ENCODE measurements at regions not wholly inside any gene's neighbourhood (a gene's known extent, or its start where the extent isn't known, plus 50 kb on each side); places are given as distances from the start of the nearest gene placed in this dataset.
A peak's percentile ranks its signal among the peaks of the same experiment; 100 is the strongest.

DNA sequence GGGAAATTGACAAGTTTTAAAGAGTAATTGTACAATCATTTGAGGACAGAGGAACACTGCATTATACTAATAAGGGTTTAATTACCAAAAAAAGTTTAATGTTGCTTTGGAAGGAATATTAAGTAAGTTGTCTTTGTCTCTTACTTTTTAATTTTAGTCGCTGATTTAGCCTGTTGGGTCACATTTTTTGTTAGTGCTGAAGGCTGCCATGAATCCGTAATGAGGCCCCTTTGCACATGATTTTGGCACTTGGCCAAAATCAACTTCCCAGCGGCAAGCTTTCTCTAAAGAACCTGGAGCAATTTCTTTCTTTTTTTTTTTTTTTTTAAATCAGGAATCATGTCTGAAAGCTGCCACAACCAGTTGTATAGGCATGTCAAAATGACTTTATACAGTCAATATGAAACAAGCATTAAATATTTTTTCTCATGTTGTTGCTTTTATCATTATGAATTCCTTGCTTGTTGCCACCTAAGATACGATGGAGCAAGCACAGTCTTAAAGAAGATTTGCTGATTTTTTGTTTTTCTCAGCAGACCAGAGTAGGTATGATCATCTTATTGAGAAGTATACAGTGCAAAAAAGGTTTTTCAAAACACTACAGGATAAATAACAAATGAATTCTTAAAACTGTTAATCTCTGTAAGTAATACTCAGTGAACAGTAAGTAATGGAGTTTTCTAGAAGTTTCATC lies 690.4 kb downstream of the USP25 start:
- Histone ChIP-seq H3K9ac (ENCODE audit: low read length in 3 of 3) (peak overlapping the region; percentile 55 to 72 (median 68)), H3K36me3 (ENCODE audit: control insufficient read depth in 2 of 3, insufficient read depth in 3 of 3, low read length in 3 of 3) (no peaks in the 10 kb centered on the region), H3K4me1 (ENCODE audit: control insufficient read depth in 2 of 3, insufficient read depth in 2 of 3, low read depth in 1 of 3, low read length in 3 of 3) (peaks cover 0 to 8% (median 5%) of the 10 kb centered on the region in 3 donors), H3K27ac (ENCODE audit: low read depth in 2 of 2, low read length in 2 of 2) (peak overlapping the region; percentile 56 to 83), H3K27me3 (ENCODE audit: control insufficient read depth, insufficient read depth, low read length) (no peaks in the 10 kb centered on the region), H3K4me3 (ENCODE audit: low read length in 3 of 3) (peak overlapping the region; percentile 70 to 76 (median 75)), H3K9me3 (ENCODE audit: control insufficient read depth in 2 of 3, insufficient read depth in 1 of 3, low read length in 3 of 3) (no peaks in the 10 kb centered on the region)
- TF ChIP-seq, protein P1, sequence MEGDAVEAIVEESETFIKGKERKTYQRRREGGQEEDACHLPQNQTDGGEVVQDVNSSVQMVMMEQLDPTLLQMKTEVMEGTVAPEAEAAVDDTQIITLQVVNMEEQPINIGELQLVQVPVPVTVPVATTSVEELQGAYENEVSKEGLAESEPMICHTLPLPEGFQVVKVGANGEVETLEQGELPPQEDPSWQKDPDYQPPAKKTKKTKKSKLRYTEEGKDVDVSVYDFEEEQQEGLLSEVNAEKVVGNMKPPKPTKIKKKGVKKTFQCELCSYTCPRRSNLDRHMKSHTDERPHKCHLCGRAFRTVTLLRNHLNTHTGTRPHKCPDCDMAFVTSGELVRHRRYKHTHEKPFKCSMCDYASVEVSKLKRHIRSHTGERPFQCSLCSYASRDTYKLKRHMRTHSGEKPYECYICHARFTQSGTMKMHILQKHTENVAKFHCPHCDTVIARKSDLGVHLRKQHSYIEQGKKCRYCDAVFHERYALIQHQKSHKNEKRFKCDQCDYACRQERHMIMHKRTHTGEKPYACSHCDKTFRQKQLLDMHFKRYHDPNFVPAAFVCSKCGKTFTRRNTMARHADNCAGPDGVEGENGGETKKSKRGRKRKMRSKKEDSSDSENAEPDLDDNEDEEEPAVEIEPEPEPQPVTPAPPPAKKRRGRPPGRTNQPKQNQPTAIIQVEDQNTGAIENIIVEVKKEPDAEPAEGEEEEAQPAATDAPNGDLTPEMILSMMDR (IDR thresholded peaks at IDR 0.05; ENCODE audit: borderline replicate concordance, extremely low read depth, insufficient read depth) = no peak
- FAIRE-seq = peak; percentile 92
- DNase-seq = peak in 4 of 5 donors; percentile 60 to 93 (median 75)
- intact Hi-C loops (cut with DNase I) = no loop called here

DNA sequence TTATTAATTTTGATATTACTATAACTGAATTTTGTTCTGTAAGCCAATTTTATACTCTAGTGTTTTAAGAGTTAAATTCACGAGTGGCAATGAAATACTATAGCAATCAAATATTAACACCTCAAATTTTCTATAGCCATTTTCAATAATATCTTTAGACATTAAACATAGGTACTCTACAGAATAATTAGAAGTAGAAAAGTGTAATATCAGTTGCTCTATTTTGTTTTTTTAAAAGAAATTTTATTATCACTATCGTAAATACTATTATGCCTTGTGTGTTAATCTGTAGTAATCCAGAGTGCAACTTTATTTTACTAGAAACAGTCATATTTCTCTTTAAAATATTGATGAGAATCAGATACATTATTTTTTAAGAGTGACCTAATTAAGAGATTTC lies 691.2 kb downstream of the USP25 start:
- Histone ChIP-seq H3K36me3 (ENCODE audit: control insufficient read depth in 2 of 3, insufficient read depth in 3 of 3, low read length in 3 of 3) (no peaks in the 10 kb centered on the region), H3K9me3 (ENCODE audit: control insufficient read depth in 2 of 3, insufficient read depth in 1 of 3, low read length in 3 of 3) (no peaks in the 10 kb centered on the region), H3K4me3 (ENCODE audit: low read length in 3 of 3) (peak overlapping the region; percentile 68 to 76 (median 75)), H3K27me3 (ENCODE audit: control insufficient read depth, insufficient read depth, low read length) (no peaks in the 10 kb centered on the region), H3K4me1 (ENCODE audit: control insufficient read depth in 2 of 3, insufficient read depth in 2 of 3, low read depth in 1 of 3, low read length in 3 of 3) (peaks cover 0 to 8% (median 5%) of the 10 kb centered on the region in 3 donors), H3K9ac (ENCODE audit: low read length in 3 of 3) (peak overlapping the region; percentile 2 to 70 (median 45)), H3K27ac (ENCODE audit: low read depth in 2 of 2, low read length in 2 of 2) (peak overlapping the region in 1 of 2 donors; percentile 83)
- intact Hi-C loops (cut with DNase I) = no loop called here
- TF ChIP-seq, protein P1 (IDR thresholded peaks at IDR 0.05; ENCODE audit: borderline replicate concordance, extremely low read depth, insufficient read depth) = no peak
- DNase-seq (peak in 1 of 5 donors; percentile 7), FAIRE-seq (peak; percentile 68)

DNA sequence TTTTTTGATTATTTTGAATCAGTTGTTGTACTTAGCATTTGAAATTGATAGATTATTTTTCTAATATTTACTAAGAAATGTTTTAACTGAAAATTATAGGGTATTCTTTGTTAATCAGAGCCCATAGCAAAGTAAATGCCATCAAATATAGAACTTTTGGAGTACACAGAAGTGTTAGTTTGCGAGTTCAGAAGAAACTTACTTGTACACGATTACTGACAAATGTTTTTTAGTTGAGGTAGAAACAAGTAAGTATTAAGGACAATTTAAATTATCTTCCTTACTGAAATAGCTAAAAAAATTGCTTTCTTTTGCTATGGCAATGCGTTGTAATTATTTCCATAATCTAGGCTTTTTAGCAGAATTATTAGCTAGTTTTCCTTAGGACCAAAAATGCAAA lies 692.2 kb downstream of the USP25 start:
- Histone ChIP-seq H3K4me3 (ENCODE audit: low read length in 3 of 3) (peak overlapping the region in 1 of 3 donors; percentile 75), H3K27me3 (ENCODE audit: control insufficient read depth, insufficient read depth, low read length) (no peaks in the 10 kb centered on the region), H3K27ac (ENCODE audit: low read depth in 2 of 2, low read length in 2 of 2) (no peak overlapping the region), H3K9me3 (ENCODE audit: control insufficient read depth in 2 of 3, insufficient read depth in 1 of 3, low read length in 3 of 3) (no peaks in the 10 kb centered on the region), H3K4me1 (ENCODE audit: control insufficient read depth in 2 of 3, insufficient read depth in 2 of 3, low read depth in 1 of 3, low read length in 3 of 3) (peaks cover 0 to 16% (median 5%) of the 10 kb centered on the region in 3 donors), H3K9ac (ENCODE audit: low read length in 3 of 3) (no peak overlapping the region), H3K36me3 (ENCODE audit: control insufficient read depth in 2 of 3, insufficient read depth in 3 of 3, low read length in 3 of 3) (no peaks in the 10 kb centered on the region)
- TF ChIP-seq, protein P1 (IDR thresholded peaks at IDR 0.05; ENCODE audit: borderline replicate concordance, extremely low read depth, insufficient read depth) = no peak
- no peak for FAIRE-seq
- intact Hi-C loops (cut with DNase I) = no loop called here
- DNase-seq = no peak
